HG02938 (cell line): ENCODE measurements at regions not wholly inside any gene's neighbourhood (a gene's known extent, or its start where the extent isn't known, plus 50 kb on each side); places are given as distances from the start of the nearest gene placed in this dataset.
A peak's percentile ranks its signal among the peaks of the same experiment; 100 is the strongest.

Experiments used
- ATAC-seq: cut with Tn5 transposase; IDR thresholded peaks from one replicate; pipeline ENCODE4 v1.9.1; 2021; ENCODE audit warnings: mild to moderate bottlenecking, moderate library complexity; ENCODE audit not compliant: unreplicated experiment

DNA sequence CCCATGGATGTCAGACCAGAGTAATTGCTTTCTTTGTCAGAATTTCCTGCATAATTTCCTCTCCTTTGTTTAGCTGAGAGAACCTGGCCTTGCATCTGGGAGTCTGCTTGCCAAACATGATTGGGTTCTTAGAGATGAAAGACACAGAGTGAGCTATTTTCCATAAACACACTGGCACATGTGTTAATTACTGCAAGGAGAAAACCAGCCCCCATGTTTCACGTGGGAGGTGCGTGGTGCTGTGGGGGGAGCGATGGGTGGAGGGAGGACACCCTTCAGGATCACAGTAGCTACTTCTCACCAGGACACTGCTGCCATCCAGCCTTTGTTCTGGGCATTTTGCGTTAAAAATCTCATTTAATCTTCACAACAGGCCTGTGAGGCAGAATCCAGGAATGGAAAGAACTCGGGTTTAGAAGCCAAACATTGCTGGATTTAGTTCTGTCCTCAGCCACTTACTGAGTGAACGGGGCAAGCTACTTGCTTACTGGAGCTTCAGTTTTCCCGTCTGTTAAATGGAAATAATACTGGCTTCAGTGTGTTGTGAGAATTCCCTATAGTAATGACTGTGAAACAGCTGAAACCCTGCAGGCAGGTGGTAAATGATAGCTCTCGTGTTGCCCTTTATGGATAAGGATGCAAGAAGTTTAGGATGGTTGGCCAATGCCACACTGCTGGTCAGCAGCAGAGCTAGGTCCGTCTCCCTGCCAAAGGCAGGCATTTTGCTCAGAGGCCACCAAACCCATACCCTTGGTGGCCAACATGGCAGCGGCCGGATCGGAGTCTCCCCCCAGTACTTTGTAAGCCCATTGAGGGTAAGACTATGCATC is 100.1 kb upstream of the ASAP2 start:
- no peak for ATAC-seq

DNA sequence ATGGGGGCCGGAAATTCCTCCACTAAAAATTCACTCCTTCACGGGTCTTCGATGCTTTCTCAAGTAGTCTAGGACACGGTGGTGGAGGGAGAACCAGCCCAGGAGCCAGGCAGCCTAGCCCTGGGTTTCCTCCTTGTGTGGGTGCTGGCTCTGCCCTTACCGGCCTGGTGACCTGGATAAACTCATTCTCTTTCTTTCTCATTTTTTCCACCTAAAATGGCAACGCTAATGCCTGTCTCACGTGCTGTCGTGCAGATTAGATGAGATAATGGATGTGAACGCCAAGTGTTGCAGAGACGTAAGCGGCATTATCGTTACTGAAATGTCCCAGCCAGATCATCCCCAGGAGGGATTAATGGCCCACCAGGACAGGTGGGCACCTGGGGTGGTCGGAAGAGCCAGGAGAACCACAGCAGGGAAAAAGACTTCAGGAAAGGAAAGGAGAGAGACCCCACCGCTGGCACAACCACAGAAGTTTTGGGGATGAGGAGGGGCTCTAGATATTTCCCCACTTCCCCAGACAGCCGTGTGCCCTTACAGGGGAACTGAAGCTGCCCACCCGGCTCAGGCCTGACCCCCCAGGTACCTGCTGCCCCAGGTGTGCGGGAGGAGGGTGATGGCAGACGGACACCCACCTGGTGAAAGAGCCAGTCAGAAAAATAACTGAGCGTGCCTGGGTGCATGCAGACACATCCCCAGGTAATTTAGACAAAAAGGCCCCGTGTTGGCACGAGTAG is 100.8 kb upstream of the ASAP2 start:
- ATAC-seq = no peak

DNA sequence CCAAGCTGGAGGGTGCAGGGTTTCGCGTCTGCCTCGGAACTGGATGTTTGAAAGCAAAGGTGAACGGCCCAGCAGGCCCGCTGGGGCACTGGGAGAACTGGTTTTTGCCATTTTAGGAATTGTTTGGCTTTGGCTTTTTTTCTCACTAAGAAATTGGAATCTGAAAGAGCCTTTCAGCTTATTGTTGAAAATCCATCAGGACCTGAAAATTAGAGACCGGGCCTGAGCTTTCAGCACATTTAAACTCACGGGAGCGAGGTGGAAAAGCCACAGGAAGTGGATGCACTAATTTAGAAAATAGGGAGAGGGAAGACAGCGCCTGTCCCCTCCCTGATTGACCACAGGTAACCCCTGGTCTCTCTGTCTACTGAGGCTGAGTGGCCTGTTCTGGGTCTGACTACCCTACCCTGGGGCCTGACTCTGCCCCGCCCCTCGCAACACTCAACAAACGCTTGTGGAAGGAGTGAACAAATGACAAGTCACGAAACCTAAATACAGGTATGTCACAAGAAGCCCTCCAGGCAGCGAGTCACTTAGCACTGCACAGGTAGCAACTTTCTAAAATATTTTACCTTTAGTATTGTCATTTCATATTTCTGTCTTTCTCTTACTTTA is 100.3 kb upstream of the MBOAT2 start:
- ATAC-seq = no peak

- ATAC-seq = no peak
These were observed 99.6 kb upstream of the MBOAT2 start for GRCh38 chr2:9102861-9103662.

DNA sequence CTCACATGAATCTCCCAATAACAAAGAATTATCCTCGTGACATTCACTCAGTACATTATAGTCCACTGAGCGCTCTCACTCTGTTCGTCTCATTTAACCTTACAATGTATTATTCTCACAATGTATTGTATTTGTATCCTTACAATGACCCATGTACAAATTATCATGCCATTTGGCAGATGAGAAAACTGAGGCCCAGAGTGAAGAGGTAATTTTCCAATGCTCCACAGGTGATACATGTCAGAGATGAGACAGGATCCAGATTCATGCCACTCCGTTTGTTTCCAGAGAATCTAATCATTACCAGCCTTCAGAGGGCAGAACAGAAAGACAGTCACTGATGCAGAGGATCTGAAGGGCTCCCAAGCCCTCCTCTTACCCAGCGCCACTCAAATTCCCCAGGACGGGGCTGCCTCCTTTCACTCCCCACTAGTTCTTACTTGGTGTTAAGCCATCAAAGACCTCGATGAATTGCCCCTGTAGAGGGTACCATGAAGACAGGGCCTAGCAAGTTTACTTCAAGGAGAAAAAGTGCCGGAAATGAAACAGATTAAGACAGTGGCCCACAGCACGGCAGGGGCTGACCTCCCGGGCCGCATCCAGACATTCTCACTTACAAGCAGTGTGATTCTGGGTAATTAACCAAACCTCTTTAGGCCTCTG is 98.4 kb upstream of the MBOAT2 start:
- no peak for ATAC-seq

GRCh38 chr2:9100080-9100876 is 96.8 kb upstream of the MBOAT2 start:
- ATAC-seq = no peak

DNA sequence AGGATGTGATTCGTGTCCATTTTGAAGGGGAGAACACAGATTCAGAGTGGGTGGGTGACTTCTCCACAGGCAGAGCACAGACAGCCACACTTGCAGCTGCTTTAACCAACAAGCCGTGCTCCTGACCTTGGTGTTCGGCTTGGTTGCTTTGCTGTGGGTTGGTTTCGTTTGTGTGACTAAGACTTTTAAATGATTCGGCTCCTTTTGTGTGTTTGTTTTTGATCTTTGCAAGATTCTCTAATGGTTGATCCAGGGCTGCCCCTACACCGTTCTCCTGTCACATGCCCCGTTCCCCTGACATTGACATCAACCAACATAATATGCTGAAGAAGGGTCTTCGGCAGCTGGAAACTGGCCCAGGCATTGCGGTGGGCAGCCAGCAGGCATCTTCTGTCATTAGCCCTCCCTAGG is 95.9 kb upstream of the MBOAT2 start:
- no peak for ATAC-seq

- no peak for ATAC-seq
These were observed 94.4 kb upstream of the MBOAT2 start for GRCh38 chr2:9097892-9098291.

DNA sequence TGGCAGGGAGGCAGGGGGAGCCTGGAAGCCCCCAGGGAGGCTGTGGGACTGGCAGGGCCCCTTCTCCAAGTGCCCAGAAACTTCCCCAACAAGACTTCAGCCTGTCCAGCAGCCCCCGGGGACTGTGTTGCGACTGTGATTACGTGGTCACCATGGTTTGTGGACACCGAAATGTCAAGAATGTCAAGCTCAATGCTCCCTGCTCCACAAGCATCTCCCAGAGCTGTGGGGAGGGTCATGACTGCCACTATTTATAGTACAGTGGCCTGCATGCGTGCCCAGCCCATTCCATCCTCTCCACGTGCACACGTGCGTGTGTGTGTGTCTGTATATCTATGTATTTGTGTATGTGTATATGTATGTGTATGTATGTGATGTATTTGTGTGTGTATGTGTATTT is 93.8 kb upstream of the MBOAT2 start:
- ATAC-seq = no peak

DNA sequence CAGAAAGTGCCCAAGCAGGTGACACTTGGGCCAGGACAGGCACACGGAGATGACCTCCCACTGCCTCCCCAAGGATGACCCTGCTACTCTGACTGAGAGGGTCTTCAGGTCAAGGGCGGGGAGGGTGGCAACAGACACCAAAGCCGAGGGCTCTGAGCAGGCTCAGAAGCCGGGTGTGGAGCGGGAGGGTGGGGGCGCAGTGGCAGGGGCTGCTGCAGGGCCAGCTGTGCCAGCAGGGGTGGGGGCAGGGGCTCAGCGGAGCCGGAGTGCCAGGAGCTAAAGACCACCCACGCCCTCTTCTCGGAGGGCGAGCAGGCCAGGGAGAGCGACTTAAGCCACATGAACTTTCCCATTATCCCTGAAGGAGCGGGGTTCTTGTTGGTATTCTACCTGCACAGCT is 93.3 kb upstream of the MBOAT2 start:
- ATAC-seq = no peak

DNA sequence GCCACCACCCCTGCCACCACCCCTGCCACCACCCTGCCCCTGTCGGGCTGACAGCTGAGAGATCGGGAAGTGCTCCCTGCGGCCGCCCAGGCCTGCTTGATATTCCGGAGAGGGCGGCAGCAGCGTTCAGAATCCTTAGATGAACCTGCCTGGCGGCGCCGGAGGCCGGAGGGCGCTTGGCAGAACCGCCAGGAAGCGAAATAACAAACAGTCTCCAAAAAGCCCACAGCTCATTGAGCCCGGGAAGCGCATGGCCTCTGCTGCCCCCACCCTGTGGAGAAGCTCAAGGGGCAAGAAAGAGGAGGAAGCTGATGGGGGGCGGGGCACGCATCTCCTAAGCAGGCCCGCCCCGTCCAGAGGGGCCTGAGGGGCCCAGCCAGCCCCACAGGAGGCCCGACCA is 92.2 kb upstream of the MBOAT2 start:
- ATAC-seq = no peak

- ATAC-seq = no peak
These were observed 91.7 kb upstream of the MBOAT2 start for GRCh38 chr2:9095226-9095625.

DNA sequence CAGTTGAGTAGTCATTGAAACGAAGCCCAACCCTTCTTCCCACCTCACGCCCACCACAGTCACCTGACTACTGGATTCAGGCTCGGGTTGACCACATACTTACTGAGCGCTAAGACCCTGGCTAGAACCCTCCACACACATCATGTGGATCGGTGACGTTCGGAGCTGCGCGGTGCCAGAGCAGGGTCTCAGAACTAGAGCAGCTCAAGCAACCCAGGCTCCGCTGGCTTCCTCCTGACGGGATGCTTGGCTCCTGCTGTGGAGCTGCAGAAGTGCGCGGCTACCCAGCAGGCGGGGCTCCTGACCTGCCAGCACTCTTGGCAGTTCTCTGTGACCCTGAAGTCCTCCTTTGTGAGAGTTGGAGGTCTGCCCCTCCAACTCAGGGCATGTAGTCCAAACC is 90.6 kb upstream of the MBOAT2 start:
- ATAC-seq = no peak

- ATAC-seq = no peak
These were observed 89.8 kb upstream of the MBOAT2 start for GRCh38 chr2:9093324-9093723.

- ATAC-seq = peak; percentile 96
These were observed 89.1 kb upstream of the MBOAT2 start for GRCh38 chr2:9092383-9093282.

DNA sequence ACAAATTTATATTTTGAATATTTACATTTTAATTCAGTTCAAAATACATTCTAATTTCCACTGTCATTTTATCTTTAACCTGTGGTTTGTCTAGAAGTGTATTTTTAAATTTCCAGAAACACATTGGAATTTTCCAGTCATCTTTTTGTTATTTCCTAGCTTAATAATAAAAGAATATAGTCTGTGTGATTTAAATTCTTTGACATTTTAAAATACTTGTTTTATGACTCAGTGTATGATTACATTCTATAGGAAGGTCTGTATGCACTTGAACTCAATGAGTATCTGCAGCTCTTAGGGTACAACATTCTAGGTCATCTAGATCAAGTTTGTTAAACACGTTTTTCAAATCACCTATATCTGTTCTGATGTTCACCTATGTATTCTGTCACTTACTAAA is 88.3 kb upstream of the MBOAT2 start:
- ATAC-seq = no peak

DNA sequence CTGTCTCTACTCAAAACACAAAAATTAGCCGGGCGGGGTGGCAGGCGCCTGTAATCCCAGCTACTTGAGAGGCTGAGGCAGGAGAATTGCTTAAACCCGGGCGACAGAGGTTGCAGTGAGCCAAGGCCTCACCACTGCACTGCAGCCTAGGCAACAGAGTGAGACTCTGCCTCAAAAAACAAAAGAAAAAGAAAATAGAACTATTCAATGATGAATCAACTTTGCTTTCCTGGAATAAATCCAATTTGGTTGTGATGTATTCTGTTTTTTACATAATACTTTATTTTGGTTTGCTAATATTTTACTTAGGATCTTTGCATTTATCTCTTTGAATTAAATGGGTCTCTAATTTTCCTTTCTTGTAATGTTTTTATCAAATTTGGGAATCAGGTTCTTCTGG is 86.3 kb upstream of the MBOAT2 start:
- no peak for ATAC-seq

DNA sequence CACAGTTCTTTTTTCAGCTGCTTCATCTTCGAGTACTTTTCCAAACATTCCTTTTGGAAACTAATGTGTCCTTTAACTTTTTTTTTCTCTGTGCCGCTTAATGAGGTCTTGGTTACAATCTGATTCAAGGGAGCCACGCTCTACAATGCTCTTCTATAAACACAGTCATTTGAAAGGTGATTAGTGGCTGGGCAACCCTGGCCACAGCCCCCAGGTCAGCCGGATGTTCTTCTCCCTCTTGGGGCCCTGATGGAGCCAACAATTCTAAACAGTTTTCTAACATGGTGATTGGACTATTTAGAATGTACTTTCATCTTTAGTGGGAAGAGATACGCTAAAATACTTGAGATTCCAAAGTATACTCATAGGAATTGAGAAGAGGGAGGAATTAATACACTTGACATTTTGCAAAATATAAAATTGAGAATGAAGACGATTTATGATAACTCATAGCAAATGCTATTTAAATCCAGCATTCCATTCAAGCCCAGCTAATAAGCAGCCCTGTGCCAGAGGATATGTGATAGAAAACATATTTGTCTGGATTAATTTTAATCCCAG is 83.7 kb upstream of the MBOAT2 start:
- no peak for ATAC-seq
